ENCODE measurements at regions not wholly inside any gene's neighbourhood (a gene's known extent, or its start where the extent isn't known, plus 50 kb on each side); places are given as distances from the start of the nearest gene placed in this dataset.
"Not testable (repeated sequence)": the region's sequence is repeated elsewhere in the genome, so short reads cannot be mapped to it uniquely, and the experiment has no call there.

GRCh38 chrX:92298067-92298466 is 518.9 kb downstream of the PCDH11X start:
- DNase-seq: not testable (repeated sequence)

GRCh38 chrX:92333194-92333593 is 554.0 kb downstream of the PCDH11X start:
- not testable (repeated sequence) for DNase-seq

GRCh38 chrX:92351065-92351464 is 571.9 kb downstream of the PCDH11X start:
- DNase-seq: not testable (repeated sequence)

GRCh38 chrX:92351511-92351910 is 572.3 kb downstream of the PCDH11X start:
- no peak for DNase-seq
